ENCODE measurements at regions not wholly inside any gene's neighbourhood (a gene's known extent, or its start where the extent isn't known, plus 50 kb on each side); places are given as distances from the start of the nearest gene placed in this dataset.

- no peak for TF ChIP-seq RORA (CRISPR knock-in tag; IDR thresholded peaks at IDR 0.05)
- no peak for TF ChIP-seq ZNF597 (CRISPR knock-in tag; IDR thresholded peaks at IDR 0.05)
- no peak for TF ChIP-seq NPAS2 (CRISPR knock-in tag; IDR thresholded peaks at IDR 0.05; ENCODE audit: borderline replicate concordance)
- TF ChIP-seq ZC3H13 (CRISPR knock-in tag; IDR thresholded peaks at IDR 0.05): no peak
- no peak for TF ChIP-seq MXD1 (CRISPR knock-in tag; IDR thresholded peaks at IDR 0.05)
- no peak for TF ChIP-seq ZFAT (CRISPR knock-in tag; conservative IDR thresholded peaks at IDR 0.05)
- no peak for TF ChIP-seq FOXP1 (IDR thresholded peaks at IDR 0.05)
- no peak for TF ChIP-seq FOXP1 (CRISPR knock-in tag; IDR thresholded peaks at IDR 0.05)
- TF ChIP-seq ZNF574 (CRISPR knock-in tag; IDR thresholded peaks at IDR 0.05): no peak
- TF ChIP-seq ZNF3 (CRISPR knock-in tag; IDR thresholded peaks at IDR 0.05): no peak
- no peak for TF ChIP-seq POGZ (CRISPR knock-in tag; IDR thresholded peaks at IDR 0.05)
- TF ChIP-seq NFKBIZ (CRISPR knock-in tag; IDR thresholded peaks at IDR 0.05): no peak
- no peak for TF ChIP-seq ZSCAN9 (CRISPR knock-in tag; IDR thresholded peaks at IDR 0.05; ENCODE audit: borderline replicate concordance)
- no peak for TF ChIP-seq ZNF713 (CRISPR knock-in tag; IDR thresholded peaks at IDR 0.05)
- TF ChIP-seq PATZ1 (CRISPR knock-in tag; IDR thresholded peaks at IDR 0.05): peak; percentile 43; the same call in 1 of the 2 replicates
- no peak for TF ChIP-seq DNMT1 (CRISPR knock-in tag; IDR thresholded peaks at IDR 0.05)
- TF ChIP-seq CSRNP2 (CRISPR knock-in tag; conservative IDR thresholded peaks at IDR 0.05; ENCODE audit: low read depth): no peak
- no peak for TF ChIP-seq ZSCAN29 (CRISPR knock-in tag; conservative IDR thresholded peaks at IDR 0.05)
- no peak for TF ChIP-seq NRL (CRISPR knock-in tag; IDR thresholded peaks at IDR 0.05; ENCODE audit: borderline replicate concordance)
- no peak for TF ChIP-seq SOX5 (CRISPR knock-in tag; IDR thresholded peaks at IDR 0.05; ENCODE audit: borderline replicate concordance)
- TF ChIP-seq NR2F2 (IDR thresholded peaks at IDR 0.05; ENCODE audit: borderline replicate concordance, low read depth): no peak
- no peak for TF ChIP-seq ZFP1 (CRISPR knock-in tag; IDR thresholded peaks at IDR 0.05)
- no peak for TF ChIP-seq ZMYM3 (CRISPR knock-in tag; IDR thresholded peaks at IDR 0.05)
- TF ChIP-seq SCMH1 (CRISPR knock-in tag; IDR thresholded peaks at IDR 0.05; ENCODE audit: borderline replicate concordance): no peak
These were observed 142.9 kb upstream of the NDUFV2 start (continued) for GRCh38 chr18:8959551-8960135.
